ENCODE measurements at regions not wholly inside any gene's neighbourhood (a gene's known extent, or its start where the extent isn't known, plus 50 kb on each side); places are given as distances from the start of the nearest gene placed in this dataset.

GRCh38 chr12:97805146-97805545, 342.5 kb downstream of the RMST start:
- Mint-ChIP-seq H3K4me3 (ENCODE audit: unreplicated experiment) (no peak overlapping the region), H3K36me3 (ENCODE audit: unreplicated experiment) (no peaks in the 10 kb centered on the region), H3K9me3 (ENCODE audit: unreplicated experiment) (no peaks in the 10 kb centered on the region), H3K27me3 (ENCODE audit: unreplicated experiment) (no peaks in the 10 kb centered on the region), H3K27ac (ENCODE audit: unreplicated experiment) (no peak overlapping the region), H3K4me1 (ENCODE audit: low read depth, unreplicated experiment) (peaks cover 3% of the 10 kb centered on the region)
- TF ChIP-seq CTCF (IDR thresholded peaks at IDR 0.05; ENCODE audit: partially characterized antibody, unreplicated experiment), result no peak
- no peak for DNase-seq

- H3K4me1 Mint-ChIP-seq (ENCODE audit: low read depth, unreplicated experiment), result no peaks in the 10 kb centered on the region
- no peaks in the 10 kb centered on the region for H3K36me3 Mint-ChIP-seq (ENCODE audit: unreplicated experiment)
- H3K9me3 Mint-ChIP-seq (ENCODE audit: unreplicated experiment), result no peaks in the 10 kb centered on the region
- H3K4me3 Mint-ChIP-seq (ENCODE audit: unreplicated experiment), result no peak overlapping the region
- H3K27me3 Mint-ChIP-seq (ENCODE audit: unreplicated experiment), result no peaks in the 10 kb centered on the region
- no peak overlapping the region for H3K27ac Mint-ChIP-seq (ENCODE audit: unreplicated experiment)
- no peak for DNase-seq
- no peak for TF ChIP-seq CTCF (IDR thresholded peaks at IDR 0.05; ENCODE audit: partially characterized antibody, unreplicated experiment)
These were observed 350.7 kb downstream of the RMST start for GRCh38 chr12:97813301-97813700.

- Mint-ChIP-seq H3K27ac (ENCODE audit: unreplicated experiment) (no peak overlapping the region), H3K36me3 (ENCODE audit: unreplicated experiment) (no peaks in the 10 kb centered on the region), H3K9me3 (ENCODE audit: unreplicated experiment) (no peaks in the 10 kb centered on the region), H3K4me3 (ENCODE audit: unreplicated experiment) (no peak overlapping the region), H3K27me3 (ENCODE audit: unreplicated experiment) (no peaks in the 10 kb centered on the region), H3K4me1 (ENCODE audit: low read depth, unreplicated experiment) (no peaks in the 10 kb centered on the region)
- DNase-seq, result no peak
- TF ChIP-seq CTCF (IDR thresholded peaks at IDR 0.05; ENCODE audit: partially characterized antibody, unreplicated experiment), result no peak
These were observed 359.2 kb downstream of the RMST start for GRCh38 chr12:97821806-97822205.

- Mint-ChIP-seq H3K27ac (ENCODE audit: unreplicated experiment) (no peak overlapping the region), H3K9me3 (ENCODE audit: unreplicated experiment) (no peaks in the 10 kb centered on the region), H3K4me1 (ENCODE audit: low read depth, unreplicated experiment) (no peaks in the 10 kb centered on the region), H3K36me3 (ENCODE audit: unreplicated experiment) (no peaks in the 10 kb centered on the region), H3K27me3 (ENCODE audit: unreplicated experiment) (no peaks in the 10 kb centered on the region), H3K4me3 (ENCODE audit: unreplicated experiment) (no peak overlapping the region)
- no peak for DNase-seq
- no peak for TF ChIP-seq CTCF (IDR thresholded peaks at IDR 0.05; ENCODE audit: partially characterized antibody, unreplicated experiment)
These were observed 372.9 kb downstream of the RMST start for GRCh38 chr12:97835541-97835940.

GRCh38 chr12:97837401-97837800, 374.8 kb downstream of the RMST start:
- no peak overlapping the region for H3K4me3 Mint-ChIP-seq (ENCODE audit: unreplicated experiment)
- H3K27me3 Mint-ChIP-seq (ENCODE audit: unreplicated experiment), result no peaks in the 10 kb centered on the region
- H3K9me3 Mint-ChIP-seq (ENCODE audit: unreplicated experiment), result no peaks in the 10 kb centered on the region
- H3K27ac Mint-ChIP-seq (ENCODE audit: unreplicated experiment), result no peak overlapping the region
- no peaks in the 10 kb centered on the region for H3K36me3 Mint-ChIP-seq (ENCODE audit: unreplicated experiment)
- DNase-seq, result no peak
- TF ChIP-seq CTCF (IDR thresholded peaks at IDR 0.05; ENCODE audit: partially characterized antibody, unreplicated experiment), result no peak
- no peaks in the 10 kb centered on the region for H3K4me1 Mint-ChIP-seq (ENCODE audit: low read depth, unreplicated experiment)

Measured in glutamatergic neuron (in vitro differentiated cells).